Mononuclear cell (primary cell): ENCODE measurements at regions not wholly inside any gene's neighbourhood (a gene's known extent, or its start where the extent isn't known, plus 50 kb on each side); places are given as distances from the start of the nearest gene placed in this dataset.
"Not testable (repeated sequence)": the region's sequence is repeated elsewhere in the genome, so short reads cannot be mapped to it uniquely, and the experiment has no call there.

Source experiments
- H3K27me3 ChIP-seq: 2 replicates; pipeline ENCODE4 v1.6.0; 2011; ENCODE audit warnings: low read length, control low read depth; ENCODE audit not compliant: insufficient read depth
- H3K4me1 ChIP-seq: 2 replicates; pipeline ENCODE4 v1.5.1; 2011; ENCODE audit warnings: mild to moderate bottlenecking, low read length, control low read depth; ENCODE audit not compliant: insufficient read depth
- H3K4me3 ChIP-seq: 2 replicates; pipeline ENCODE4 v1.5.1; 2011; ENCODE audit warnings: mild to moderate bottlenecking, low read length, moderate library complexity
- H3K9me3 ChIP-seq: 2 replicates; pipeline ENCODE4 v1.5.1; 2011; ENCODE audit warnings: low read depth, mild to moderate bottlenecking, control low read depth, low read length

DNA sequence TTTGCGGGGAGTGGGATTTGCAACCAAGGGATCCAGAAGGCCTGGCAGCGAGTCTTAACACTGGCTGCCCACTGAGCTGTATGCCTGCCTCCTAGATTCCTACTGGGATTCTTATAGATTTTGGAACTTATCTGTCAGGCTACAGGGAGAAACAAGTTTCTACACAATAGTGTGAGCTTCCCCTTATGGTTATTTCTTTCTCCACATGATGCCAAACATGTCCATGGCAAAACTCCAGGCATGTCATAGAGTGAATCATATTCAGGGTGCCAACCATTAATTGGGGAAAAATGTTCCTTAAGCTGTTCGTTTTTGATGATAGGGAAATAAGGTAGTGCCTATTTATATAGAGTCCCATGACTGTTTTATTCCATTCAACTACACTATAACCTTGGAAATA, 1185.2 kb upstream of the CELF4 start:
- no peaks in the 10 kb centered on the region for H3K4me1 ChIP-seq
- no peak overlapping the region for H3K4me3 ChIP-seq
- no peaks in the 10 kb centered on the region for H3K27me3 ChIP-seq
- H3K9me3 ChIP-seq: no peaks in the 10 kb centered on the region

DNA sequence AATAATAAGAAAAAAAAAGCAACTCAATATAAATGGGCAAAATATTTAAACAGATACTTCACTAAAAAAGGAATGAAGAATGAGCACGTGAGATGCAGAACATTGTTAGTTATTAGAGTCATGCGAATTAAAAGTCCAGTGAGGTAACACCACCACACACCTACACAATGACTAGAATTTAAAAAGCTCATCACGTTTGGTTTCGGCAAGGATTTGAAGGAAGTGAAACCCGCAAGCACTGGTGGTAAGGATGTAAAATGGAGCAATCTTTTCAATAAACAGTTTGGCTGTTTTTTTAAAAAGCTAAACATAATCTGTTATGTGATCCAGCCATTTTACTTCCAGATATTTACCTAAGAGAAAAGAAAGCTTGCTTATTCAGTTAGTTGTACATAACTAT, 1181.6 kb upstream of the CELF4 start:
- Histone ChIP-seq H3K27me3 (no peaks in the 10 kb centered on the region), H3K4me1 (no peaks in the 10 kb centered on the region), H3K4me3 (no peak overlapping the region)

DNA sequence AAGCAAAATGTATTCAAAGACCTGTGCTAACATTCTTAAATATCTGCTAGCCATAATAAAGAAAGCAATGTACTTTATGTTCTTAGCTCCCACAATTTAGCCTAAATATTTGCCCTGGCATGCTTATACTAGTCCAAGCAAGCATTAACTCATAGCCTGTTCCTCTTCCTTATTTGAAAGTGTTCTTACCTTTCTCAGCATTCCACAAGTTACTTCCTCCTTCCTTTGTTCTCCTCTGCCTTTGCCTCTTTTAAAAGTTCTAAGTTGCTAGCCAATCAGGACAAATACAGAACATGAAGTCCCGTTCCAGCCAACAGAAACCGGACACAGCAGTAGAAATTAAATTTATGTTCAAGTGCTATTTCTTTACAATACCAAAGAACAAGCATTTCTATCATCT, 1154.6 kb upstream of the CELF4 start:
- H3K4me3 ChIP-seq, H3K9me3 ChIP-seq, H3K27me3 ChIP-seq, H3K4me1 ChIP-seq: not testable (repeated sequence)

More for the DNA sequence above, 1181.6 kb upstream of the CELF4 start:
- H3K9me3 ChIP-seq: no peaks in the 10 kb centered on the region

- no peak overlapping the region for H3K4me3 ChIP-seq
Observed at GRCh38 chr18:38718365-38718901, 1152.8 kb upstream of the CELF4 start.

GRCh38 chr18:38709122-38709521, 1143.5 kb upstream of the CELF4 start:
- Histone ChIP-seq H3K27me3 (no peaks in the 10 kb centered on the region), H3K4me1 (no peaks in the 10 kb centered on the region), H3K9me3 (no peaks in the 10 kb centered on the region), H3K4me3 (no peak overlapping the region)

More at GRCh38 chr18:38718365-38718901, 1152.8 kb upstream of the CELF4 start:
- Histone ChIP-seq H3K27me3 (no peaks in the 10 kb centered on the region), H3K9me3 (no peaks in the 10 kb centered on the region), H3K4me1 (no peaks in the 10 kb centered on the region)

GRCh38 chr18:38706373-38706772, 1140.8 kb upstream of the CELF4 start:
- Histone ChIP-seq H3K4me3 (no peak overlapping the region), H3K9me3 (no peaks in the 10 kb centered on the region), H3K27me3 (no peaks in the 10 kb centered on the region), H3K4me1 (no peaks in the 10 kb centered on the region)

DNA sequence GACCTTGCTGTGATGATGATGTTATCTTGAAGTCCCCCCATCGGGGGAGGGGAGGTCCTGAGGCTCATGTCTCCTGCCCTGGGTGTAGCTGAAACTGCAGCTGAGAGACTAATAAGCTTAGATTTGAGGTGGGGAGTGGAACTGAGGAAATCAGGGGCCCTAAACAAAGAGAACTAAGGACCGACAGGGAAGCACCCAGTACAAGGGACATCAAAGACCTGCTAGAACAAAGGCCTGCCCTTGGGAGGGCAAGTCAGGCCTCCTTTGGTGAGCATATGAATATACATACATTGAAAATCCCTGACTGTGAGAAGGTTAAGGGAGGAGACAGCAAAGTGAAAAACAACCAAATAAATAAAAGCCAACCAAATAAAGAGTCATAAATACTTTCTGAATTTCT, 1132.5 kb upstream of the CELF4 start:
- H3K9me3 ChIP-seq: no peaks in the 10 kb centered on the region
- no peaks in the 10 kb centered on the region for H3K4me1 ChIP-seq
- H3K4me3 ChIP-seq: no peak overlapping the region
- no peaks in the 10 kb centered on the region for H3K27me3 ChIP-seq

- no peaks in the 10 kb centered on the region for H3K4me1 ChIP-seq
- H3K4me3 ChIP-seq: no peak overlapping the region
- H3K27me3 ChIP-seq: no peaks in the 10 kb centered on the region
- no peaks in the 10 kb centered on the region for H3K9me3 ChIP-seq
Observed at GRCh38 chr18:38695559-38696280, 1130.1 kb upstream of the CELF4 start.

- no peaks in the 10 kb centered on the region for H3K4me1 ChIP-seq
- no peaks in the 10 kb centered on the region for H3K27me3 ChIP-seq
- H3K4me3 ChIP-seq: no peak overlapping the region
- H3K9me3 ChIP-seq: no peaks in the 10 kb centered on the region
Observed at GRCh38 chr18:38693104-38693503, 1127.5 kb upstream of the CELF4 start.

DNA sequence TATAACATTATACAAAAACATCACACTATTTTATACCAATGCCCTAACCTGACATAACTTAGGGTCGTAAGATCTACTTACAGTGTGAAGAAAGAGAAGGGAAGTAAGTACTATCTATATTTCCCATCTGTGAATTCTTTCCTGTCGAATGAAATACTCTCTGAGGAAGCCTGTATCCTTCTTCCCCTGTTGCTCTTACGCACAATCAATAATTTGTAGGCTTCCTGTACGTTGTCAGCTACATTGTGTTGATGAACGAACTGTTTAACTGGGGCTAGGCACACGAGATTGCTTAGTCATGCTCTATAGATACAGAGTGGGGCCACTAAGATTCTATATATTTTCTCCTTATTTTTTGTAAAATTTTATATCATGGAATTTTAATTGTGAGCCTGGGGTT, 1125.0 kb upstream of the CELF4 start:
- Histone ChIP-seq H3K9me3 (no peaks in the 10 kb centered on the region), H3K4me3 (no peak overlapping the region), H3K27me3 (no peaks in the 10 kb centered on the region), H3K4me1 (no peaks in the 10 kb centered on the region)

DNA sequence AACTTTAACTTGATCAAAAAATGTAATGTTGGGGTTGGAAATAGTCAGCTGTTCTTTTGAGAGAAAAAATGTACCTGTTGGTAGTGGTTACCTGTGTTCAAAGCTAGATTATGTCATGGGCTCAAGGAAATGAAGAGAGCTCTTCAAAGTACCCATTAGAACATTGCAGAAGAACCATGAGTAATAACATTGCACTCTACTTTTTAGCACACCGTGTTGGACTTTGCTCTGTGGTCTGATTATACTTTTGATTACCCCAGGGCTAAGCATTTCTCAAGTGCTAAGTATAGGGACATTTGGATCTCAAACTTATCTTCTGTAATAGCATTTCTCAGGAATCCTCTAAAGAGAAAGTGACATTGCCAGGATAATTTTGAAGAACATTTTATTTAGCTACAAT, 1122.8 kb upstream of the CELF4 start:
- H3K9me3 ChIP-seq: no peaks in the 10 kb centered on the region
- no peak overlapping the region for H3K4me3 ChIP-seq
- no peaks in the 10 kb centered on the region for H3K27me3 ChIP-seq
- no peaks in the 10 kb centered on the region for H3K4me1 ChIP-seq

- Histone ChIP-seq H3K4me3 (no peak overlapping the region), H3K27me3 (no peaks in the 10 kb centered on the region)
Observed at GRCh38 chr18:38670486-38670885, 1104.9 kb upstream of the CELF4 start.

DNA sequence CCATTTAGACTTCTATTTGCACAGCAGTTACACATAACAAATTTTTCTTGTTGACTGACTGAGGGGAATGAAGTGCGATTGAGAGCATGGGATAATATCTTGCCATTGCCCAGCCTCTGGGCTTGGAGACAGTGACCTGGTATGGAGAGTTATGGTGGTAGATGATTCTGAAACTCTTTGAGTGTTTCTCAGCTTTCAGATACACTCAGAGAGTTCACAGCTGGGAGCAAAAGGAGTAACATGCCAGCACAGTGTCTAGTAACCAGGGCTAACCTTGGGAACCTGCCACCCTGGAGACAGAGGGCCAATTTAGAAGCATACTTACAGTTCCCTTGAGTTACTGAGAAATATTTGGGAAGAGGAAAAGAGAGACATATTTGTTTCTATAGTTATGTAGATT, 1099.3 kb upstream of the CELF4 start:
- H3K4me1 ChIP-seq: no peaks in the 10 kb centered on the region
- no peaks in the 10 kb centered on the region for H3K9me3 ChIP-seq
- no peak overlapping the region for H3K4me3 ChIP-seq
- no peaks in the 10 kb centered on the region for H3K27me3 ChIP-seq

More at GRCh38 chr18:38670486-38670885, 1104.9 kb upstream of the CELF4 start:
- Histone ChIP-seq H3K4me1 (no peaks in the 10 kb centered on the region), H3K9me3 (no peaks in the 10 kb centered on the region)

- Histone ChIP-seq H3K9me3 (no peaks in the 10 kb centered on the region), H3K4me1 (no peaks in the 10 kb centered on the region), H3K4me3 (no peak overlapping the region), H3K27me3 (no peaks in the 10 kb centered on the region)
Observed at GRCh38 chr18:38663682-38664081, 1098.1 kb upstream of the CELF4 start.

GRCh38 chr18:38663270-38663669, 1097.7 kb upstream of the CELF4 start:
- Histone ChIP-seq H3K27me3 (no peaks in the 10 kb centered on the region), H3K4me3 (no peak overlapping the region), H3K4me1 (no peaks in the 10 kb centered on the region), H3K9me3 (no peaks in the 10 kb centered on the region)

DNA sequence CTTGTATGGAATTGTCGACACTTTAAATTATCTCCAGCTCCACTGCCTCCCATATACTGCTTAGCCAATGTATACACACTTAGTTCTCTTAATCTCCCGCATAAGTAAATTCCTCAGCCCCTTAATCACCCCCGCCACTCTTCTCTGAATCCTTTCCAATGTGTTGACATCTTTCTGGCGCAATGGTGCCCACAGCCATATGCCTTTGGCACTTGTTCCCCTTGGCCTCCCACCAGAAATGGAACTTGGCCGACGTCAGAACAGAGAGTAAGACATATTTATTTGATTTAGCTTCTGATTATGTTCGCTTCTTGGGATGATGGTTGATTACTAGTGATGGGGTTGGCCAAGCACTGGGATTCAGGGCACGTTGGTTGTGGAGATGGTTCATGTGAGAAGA, 1089.3 kb upstream of the CELF4 start:
- Histone ChIP-seq H3K9me3 (no peaks in the 10 kb centered on the region), H3K27me3 (no peaks in the 10 kb centered on the region), H3K4me1 (no peaks in the 10 kb centered on the region), H3K4me3 (no peak overlapping the region)
